HG03469 (cell line): ENCODE measurements at regions not wholly inside any gene's neighbourhood (a gene's known extent, or its start where the extent isn't known, plus 50 kb on each side); places are given as distances from the start of the nearest gene placed in this dataset.
"Not testable (repeated sequence)": the region's sequence is repeated elsewhere in the genome, so short reads cannot be mapped to it uniquely, and the experiment has no call there.

Experiments used
- ATAC-seq: cut with Tn5 transposase; IDR thresholded peaks from one replicate; pipeline ENCODE4 v1.9.1; 2021; ENCODE audit warnings: mild to moderate bottlenecking, moderate library complexity, moderate number of reproducible peaks; ENCODE audit not compliant: unreplicated experiment

DNA sequence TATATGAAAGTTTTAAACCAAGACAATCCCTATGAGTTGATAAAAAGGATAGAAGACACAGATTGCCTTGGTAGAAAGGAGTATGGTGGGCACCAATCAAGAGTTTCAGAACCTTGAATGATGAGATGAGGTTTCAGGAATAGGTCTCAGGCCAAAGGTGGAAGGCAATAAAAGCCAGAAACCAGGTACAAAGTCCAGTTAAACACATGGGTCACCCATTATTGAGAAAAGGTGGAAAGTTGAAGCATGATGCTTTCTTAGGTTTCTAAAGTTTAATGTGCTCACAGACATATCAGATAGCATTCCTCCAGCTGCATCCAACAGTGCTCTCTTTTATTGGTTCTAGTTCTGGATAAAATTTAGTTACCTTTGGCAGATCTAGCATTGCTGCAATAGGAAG, 950.8 kb upstream of the SOX9 start:
- ATAC-seq, result no peak

DNA sequence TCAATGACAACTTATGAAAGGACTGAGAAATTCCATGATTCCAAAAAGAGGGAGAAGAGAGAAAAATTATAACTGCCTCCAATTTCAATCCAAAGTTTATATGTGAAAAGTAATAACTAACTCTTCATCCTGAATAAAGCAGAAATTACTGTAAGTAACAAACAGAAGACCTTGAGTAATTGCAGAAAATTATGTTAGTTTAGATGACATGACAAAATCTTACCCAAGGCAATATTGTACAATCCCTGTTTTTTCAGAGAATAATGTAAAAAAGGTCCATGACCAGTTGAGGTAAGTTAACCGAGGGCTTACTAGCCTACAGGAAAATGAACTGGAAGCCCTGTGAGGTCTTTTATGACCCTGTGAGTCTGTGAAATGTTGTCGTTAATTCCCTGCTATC, 949.5 kb upstream of the SOX9 start:
- no peak for ATAC-seq

DNA sequence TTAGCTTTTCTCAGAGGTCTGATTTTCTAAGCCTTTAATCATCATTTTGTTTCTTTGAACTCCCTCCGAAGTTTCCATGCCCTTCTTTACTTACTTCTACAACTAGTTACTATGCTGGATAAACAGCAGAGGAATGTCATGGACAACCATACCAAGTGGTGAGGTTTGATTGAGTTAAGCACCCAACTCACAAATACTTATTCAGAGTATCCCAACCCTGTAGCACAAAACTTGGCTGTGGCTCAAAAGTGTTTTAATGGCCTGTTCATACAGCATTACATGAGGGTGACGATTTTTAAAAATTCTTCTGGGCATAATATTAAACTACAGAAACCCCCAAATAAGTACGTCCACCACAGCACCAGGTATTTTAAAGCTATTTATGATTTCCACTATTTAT, 946.8 kb upstream of the SOX9 start:
- no peak for ATAC-seq

DNA sequence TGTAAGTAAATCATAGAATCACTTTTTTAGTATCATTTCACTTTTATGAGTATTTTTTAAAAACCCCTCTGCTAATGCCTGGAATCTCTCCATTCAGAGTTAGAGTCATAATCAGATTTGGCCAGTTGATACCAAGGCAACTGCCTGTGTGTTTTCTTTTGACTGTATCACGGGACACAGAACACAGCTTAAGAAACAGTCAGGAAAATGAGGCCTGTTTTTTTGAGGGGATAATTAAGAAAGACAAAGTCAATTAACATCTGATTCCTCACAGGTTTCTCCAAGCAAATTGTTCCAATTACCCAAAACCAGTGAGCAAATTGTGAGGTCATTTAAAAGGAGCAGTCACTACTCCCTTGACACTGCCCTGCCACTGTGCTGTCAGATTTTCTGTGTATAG, 944.5 kb upstream of the SOX9 start:
- no peak for ATAC-seq

DNA sequence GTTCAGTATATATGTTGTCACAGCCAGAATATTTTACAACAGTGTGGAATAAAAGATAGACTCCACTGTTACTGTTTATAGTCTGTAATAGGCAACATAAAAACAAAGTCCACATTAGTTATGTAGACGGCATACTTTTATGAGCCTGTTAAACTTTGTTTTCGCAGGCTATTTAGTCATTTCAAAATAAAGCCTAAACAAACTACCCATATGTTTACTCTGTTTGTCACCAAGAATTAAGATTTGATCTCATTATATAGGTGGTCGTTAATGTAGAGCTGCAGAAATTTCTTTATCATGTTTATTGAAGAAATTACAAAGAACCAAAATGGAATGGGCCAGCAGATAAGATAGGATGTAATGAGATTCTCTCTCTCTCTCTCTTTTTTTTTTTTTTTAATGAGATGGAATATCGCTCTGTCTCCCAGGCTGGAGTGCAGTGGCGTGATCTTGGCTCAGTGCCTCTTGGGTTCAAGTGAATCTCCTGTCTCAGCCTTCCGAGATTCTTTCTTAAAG, 943.8 kb upstream of the SOX9 start:
- no peak for ATAC-seq

DNA sequence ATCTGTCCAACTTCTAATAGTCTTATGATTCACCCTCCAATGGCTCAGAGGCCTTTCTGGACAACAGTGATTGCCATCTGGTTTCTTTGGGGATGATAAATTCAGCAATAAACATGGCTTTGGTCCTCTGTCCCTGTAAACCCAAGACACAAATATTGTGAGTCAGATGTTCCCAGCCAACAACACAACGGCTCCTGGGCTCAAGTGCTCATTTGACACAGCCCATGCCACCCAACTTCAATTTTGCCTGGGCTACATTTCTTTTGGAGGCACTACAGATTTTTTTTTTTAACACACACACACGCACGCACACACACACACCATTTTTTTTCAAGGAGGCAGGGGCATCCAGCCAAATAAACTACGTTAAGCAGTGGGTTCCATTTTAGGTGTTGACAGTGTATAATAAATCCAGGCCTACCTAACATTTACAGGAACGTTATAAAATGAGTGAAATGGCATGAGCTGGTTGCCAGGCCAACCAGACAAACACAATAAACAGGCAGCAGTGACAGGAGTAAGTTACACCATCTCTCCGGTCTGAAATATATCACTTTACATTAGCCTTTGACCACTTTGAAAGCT, 939.9 kb upstream of the SOX9 start:
- no peak for ATAC-seq

DNA sequence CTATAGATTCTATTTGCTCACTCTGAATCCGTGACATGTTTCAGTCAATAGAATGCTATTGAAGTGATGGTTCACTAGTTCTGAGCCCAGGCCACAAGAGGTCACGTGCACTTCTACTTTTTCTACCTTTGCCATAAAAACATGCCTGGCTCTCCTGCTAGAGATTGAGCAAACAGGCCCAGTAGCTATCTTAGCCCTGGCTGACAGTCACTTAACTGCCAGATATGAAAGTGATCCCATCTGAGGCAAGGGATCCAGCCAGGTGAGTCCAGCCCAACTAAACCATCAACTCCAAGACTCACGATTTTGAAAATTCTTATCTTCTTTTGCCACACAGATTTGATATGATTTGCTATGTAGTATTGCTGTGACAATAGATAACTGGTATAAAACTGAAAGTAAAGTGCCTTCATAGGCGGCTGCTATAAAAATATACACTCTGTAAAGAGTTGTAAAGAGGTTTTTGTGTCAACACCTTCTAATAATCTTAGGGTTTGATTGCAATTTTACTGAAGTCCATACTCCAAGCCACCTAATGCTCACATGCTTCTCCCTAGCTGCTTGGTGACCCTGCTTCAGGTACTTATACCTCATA, 937.7 kb upstream of the SOX9 start:
- no peak for ATAC-seq

DNA sequence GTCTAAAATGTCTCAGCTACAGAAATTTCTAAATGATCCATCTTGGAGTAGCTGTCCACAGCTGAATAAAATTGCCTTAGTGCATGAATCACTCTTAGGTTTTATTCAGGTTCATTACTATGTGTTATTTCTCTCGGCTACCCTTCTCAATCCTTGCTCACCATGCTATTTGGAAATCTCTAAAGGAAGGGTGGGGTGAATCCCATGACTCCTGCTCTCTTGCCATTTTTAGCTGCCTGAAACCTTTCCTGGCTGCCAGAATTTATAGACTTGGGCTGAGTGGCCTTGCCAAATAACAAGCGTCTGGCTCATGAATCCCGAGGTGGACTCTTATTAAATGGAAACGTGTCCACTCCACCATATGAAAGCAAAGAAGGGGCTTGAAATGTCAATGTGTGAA, 936.1 kb upstream of the SOX9 start:
- ATAC-seq, result no peak

DNA sequence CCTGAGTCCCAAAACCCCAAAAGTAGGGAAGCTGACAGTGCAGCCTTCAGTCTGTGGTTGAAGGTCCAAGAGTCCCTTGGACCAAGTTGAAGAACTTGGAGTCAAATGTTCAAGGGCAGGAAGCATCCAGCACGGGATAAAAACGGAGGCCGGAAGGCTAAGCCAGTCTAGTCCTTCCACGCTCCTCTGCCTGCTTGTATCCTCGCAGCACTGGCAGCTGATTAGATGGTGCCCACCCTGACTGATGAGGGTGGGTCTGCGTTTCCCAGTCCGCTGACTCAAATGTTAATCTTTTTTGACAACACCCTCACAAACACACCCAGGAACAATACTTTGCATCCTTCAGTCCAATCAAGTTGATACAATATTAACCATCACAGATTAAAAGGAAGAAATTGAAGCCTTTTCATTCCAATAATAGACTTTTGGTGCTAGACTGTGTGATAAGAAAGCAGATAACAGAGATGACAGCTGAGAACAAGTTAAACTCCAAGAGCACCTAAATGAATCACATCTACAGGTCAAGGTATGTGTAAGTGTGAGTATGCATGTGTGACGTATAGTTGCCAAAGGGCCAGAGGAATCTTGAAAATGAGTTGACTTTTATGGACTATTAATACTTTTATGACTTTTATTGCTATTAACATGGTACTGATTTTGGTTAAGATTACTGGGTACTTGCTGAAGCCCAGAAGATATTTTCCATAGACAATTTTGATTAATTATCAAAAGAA, 933.5 kb upstream of the SOX9 start:
- ATAC-seq, result no peak

DNA sequence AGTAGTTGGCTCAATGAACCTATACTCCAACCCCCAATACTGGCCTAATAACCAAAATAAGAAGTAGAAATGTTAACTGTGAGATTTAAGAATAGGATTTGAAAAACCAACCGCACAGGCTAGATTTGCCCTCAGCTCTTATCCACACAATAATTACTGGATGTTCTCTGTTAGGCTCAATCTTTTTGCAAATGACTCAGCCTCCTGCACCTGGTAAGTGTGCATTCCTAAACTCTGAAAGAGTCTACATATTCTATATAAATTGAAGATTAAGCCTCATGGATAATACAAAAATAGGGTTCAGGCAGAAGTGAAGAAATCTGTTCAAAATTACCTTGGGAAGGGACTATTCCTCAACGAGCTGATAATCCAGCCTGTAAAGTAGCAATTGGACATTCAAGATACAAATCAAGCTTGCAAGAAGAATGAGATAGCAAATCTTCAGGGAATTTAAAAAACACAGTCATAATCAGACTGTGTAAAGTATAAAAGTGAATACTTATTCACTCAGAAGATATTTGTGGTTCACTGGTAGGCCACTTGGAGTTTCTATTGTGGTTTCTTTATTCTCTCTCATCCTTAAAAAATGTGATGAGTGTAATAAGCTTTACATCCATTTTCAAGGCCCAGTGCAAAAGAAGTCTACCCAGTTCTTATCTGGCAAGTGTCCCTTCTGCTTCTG, 931.9 kb upstream of the SOX9 start:
- ATAC-seq, result no peak

DNA sequence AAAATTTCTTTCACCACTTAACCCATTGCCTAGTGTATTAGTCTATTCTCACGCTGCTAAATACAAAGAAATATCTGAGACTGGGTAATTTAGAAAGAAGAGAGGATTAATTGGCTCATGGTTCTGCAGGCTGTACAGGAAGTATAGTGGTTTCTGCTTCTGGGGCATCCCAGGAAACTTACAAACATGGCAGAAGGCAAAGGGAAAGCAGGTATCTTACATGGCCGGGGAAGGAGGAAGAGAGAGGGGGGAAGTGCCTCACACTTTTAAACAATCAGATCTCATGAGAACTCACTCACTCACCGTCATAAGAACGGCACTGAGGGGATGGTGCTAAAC, 931.4 kb upstream of the SOX9 start:
- ATAC-seq, result no peak

DNA sequence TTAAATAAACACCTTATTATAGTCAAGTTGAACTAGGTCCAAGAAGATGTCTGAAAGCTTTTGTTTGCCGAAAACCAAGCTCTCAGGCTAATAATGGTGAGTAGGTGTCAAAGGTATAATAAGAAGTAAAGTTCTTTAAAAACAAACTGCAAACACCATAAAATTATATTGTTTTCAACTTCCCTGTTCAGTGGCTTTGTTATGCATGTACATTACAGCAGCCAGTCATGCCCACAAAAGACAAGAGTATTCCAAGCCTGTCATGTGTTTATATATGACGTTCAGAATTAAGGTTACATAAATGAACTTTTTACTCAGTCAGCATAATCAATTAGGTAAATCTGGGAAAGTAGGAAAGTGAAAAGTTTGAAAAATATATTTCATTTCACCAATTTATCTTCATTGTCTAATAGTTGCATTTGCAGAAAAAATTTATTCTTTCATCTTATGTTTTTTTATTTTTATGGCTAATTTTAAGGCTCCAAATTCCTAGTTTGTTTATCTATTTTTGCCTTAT, 928.7 kb upstream of the SOX9 start:
- ATAC-seq, result no peak

DNA sequence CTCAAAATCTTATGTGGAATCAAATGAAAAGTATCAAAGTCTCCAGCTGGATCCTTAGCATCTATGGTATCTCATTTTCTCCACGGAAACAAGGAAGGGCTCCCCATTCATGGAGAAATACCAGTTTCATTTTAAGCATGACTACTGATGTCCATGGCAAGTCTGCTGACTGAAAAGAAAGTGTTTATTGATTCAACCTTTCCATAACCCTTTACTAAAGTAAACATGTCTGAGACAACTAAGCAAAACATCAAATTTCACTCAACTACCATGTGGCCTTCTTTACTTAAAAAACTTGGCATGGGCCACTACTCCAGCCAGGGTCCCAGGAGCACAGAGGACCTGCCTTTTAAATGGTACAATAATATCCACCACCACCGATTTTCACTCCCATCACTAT, 928.0 kb upstream of the SOX9 start:
- ATAC-seq, result no peak

DNA sequence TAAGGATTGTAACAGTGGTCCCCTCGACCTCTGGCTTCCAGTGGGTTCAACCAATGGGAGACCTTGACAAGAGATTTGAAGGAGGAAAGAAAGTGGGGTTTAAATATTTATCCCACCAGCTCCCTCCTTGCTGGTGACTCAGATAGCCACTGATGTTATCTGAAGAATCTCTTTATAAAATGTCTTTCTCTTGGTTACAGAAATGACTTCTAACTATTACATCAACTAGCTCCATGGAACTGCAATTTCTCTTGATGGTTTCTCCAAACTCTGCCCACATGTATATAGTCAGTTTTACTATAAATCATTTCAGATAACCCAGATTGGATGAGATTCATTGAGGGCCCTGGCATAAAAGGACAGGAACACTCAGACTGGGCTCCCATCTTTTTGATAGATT, 920.2 kb upstream of the SOX9 start:
- no peak for ATAC-seq

DNA sequence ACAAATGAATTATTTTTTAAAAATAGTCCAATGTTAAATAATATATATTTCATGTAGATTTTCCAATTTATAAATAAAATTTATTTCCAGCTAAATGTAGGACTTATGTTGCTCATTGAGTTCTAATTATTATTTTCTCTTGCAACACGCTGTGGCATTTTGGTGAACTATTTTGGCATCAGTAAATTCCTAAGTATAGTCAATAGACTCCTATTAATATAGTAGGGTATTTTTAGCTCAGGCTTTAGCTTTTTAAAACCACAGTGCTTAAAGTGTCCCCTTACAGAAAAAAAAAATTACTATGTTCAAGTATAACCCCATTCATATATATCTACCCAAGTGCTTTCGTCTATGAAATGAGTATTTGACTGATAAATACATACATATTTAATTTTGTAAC, 919.2 kb upstream of the SOX9 start:
- ATAC-seq, result no peak

DNA sequence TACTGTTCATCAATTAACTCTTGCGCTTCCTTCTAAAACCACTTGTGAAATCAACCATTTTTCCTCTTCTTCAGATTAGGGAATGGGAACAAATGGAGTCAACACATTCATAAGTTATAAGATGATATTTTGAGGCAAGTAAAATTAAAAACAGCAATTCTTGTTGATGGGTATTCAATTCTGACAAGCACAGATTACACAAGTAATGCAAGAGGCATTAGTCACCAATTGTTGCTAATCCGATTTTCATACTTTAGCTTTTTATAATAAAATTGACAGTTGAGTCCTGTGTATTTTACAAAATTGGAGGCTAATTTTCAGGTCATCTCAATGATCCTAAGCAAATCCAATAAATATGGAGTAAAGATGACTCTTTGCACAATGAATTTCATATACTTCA, 918.4 kb upstream of the SOX9 start:
- no peak for ATAC-seq

DNA sequence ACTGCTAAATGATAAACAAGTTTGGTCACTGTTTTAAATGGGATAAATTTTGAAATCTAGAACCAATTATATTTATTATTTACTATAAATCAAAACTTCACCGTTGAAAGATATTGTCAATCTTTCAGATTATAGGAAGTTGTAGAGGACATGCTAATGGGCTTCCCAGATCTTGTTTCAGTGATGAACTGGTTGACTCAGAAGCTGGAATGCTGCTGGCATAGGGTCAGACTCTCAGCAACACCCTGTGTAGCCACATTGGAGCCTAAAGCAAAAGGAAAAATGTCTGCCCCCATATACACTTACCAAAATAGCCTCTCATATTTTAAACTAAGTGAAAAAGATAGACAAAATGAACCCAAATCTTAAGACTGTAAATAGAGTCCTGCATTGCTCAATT, 916.9 kb upstream of the SOX9 start:
- ATAC-seq, result no peak

DNA sequence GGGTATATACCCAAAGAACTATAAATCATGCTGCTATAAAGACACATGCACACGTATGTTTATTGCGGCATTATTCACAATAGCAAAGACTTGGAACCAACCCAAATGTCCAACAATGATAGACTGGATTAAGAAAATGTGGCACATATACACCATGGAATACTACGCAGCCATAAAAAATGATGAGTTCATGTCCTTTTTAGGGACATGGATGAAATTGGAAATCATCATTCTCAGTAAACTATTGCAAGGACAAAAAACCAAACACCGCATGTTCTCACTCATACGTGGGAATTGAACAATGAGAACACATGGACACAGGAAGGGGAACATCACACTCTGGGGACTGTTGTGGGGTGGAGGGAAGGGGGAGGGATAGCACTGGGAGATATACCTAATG, 914.9 kb upstream of the SOX9 start:
- not testable (repeated sequence) for ATAC-seq

DNA sequence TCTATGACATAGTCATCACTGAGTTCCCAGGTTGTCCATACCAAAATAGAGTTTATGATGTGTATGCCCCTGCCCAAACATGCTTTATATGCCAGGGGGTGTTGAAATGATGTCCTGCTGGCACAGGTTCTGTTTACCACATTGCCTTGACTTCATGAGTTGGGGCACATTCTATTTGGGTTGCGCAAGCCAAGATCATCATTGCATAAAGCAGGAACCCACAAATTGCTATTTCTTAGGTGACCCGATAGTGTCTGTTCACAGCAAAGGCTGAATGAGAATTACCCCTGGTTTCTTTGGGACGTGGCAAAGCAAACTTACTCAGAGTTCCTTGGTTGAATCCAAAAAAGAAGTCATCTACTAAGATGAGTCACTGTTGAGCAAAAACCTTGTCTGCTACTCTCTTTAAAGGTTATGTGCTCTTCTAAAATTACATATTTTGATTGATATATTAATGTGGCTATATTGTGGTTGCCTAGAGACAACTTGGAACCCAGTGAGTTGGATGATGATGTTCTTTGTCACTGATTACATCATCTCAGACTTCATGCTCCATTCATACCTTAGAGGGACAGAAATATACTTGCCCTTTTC, 912.6 kb upstream of the SOX9 start:
- no peak for ATAC-seq

DNA sequence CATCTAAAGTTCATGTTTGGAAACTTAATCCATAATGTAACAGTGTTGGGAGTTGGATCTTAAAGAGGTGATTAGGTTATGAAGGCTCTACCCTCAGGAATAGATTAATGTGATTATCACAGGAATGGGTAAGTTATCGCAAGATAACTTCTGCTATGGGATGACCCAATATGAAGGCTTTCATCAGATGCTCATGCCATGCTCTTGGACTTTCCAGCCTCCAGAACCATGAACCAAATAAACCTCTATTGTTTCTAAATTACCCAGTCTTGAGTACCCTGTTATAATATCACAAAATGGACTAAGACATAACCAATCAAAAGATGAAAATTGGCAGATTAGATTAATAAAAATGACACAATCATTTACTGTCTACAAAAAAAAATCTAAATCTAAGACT, 906.9 kb upstream of the SOX9 start:
- ATAC-seq, result no peak

DNA sequence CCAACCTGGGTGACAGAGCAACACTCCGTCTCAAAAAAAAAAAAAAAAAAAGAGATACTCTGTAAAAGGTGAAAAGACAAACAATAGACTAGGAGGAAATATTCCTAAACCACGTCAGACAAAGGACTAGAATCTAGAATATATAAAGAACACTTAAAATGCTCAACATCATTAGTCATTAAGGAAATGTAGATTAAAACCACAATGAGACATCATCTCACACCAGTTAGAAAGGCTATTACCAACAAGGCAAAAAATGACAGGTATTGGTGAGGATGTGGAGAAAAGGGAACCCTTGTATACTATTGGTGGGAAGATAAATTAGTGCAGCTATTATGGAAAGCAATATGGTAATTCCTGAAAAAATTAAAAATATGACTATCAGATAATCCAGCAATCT, 903.1 kb upstream of the SOX9 start:
- ATAC-seq, result no peak
